Gastrocnemius medialis (tissue), 4 donors: ENCODE measurements at regions not wholly inside any gene's neighbourhood (a gene's known extent, or its start where the extent isn't known, plus 50 kb on each side); places are given as distances from the start of the nearest gene placed in this dataset.

Source experiments
- POLR2A ChIP-seq, 2 donors: fragments of 450-650 bp; IDR thresholded peaks; one replicate each; pipeline ENCODE4 v1.6.1; 2017; ENCODE audit warnings: antibody characterized with exemption in 2 of 2, mild to moderate bottlenecking in 2 of 2, moderate library complexity in 2 of 2
- TF ChIP-seq, protein P1 (sequence below), 5 experiments: fragments of 450-650 bp in 3 of 5; fragments of 200-600 bp in 2 of 5; sonication (generic) in 2 of 5; IDR thresholded peaks in 4 of 5; conservative IDR thresholded peaks in 1 of 5; 1 replicate in 4 of 5; 2 replicates in 1 of 5; pipeline ENCODE4 v1.5.1; 2016 to 2019; ENCODE audit warnings: antibody characterized with exemption in 5 of 5, mild to moderate bottlenecking in 3 of 5, moderate library complexity in 3 of 5

DNA sequence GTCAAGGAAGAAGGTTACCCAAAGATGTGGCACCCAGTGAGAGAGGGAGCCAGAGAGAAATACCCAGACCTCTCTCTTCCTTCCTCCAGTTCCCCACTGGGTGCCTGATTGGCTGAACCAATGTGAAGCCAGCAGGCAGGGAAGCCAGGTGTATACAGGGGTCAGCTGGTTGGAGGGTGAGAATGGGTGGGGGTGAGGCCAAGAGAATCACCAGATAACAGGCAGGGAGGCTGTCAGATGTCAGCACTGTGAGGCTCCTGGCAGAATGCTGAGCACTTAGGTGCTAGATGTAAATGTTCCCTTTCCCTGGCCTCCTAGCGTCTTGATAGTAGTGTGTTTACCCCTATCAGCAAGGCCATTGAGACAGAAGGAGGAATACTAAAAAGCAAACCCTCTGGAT lies 104.0 kb upstream of the MGAT5 start:
- TF ChIP-seq, protein P1, sequence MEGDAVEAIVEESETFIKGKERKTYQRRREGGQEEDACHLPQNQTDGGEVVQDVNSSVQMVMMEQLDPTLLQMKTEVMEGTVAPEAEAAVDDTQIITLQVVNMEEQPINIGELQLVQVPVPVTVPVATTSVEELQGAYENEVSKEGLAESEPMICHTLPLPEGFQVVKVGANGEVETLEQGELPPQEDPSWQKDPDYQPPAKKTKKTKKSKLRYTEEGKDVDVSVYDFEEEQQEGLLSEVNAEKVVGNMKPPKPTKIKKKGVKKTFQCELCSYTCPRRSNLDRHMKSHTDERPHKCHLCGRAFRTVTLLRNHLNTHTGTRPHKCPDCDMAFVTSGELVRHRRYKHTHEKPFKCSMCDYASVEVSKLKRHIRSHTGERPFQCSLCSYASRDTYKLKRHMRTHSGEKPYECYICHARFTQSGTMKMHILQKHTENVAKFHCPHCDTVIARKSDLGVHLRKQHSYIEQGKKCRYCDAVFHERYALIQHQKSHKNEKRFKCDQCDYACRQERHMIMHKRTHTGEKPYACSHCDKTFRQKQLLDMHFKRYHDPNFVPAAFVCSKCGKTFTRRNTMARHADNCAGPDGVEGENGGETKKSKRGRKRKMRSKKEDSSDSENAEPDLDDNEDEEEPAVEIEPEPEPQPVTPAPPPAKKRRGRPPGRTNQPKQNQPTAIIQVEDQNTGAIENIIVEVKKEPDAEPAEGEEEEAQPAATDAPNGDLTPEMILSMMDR (IDR thresholded peaks at IDR 0.05 in 4 of 5, conservative IDR thresholded peaks at IDR 0.05 in 1 of 5): no peak
- no peak for TF ChIP-seq POLR2A (IDR thresholded peaks at IDR 0.05)
